GM10266 (cell line): ENCODE measurements at regions not wholly inside any gene's neighbourhood (a gene's known extent, or its start where the extent isn't known, plus 50 kb on each side); places are given as distances from the start of the nearest gene placed in this dataset.

Experiments used
- DNase-seq: peaks from one replicate; pipeline ENCODE4 v3.0.0; 2012; ENCODE audit errors: extremely low spot score
- CTCF ChIP-seq: IDR thresholded peaks from 2 replicates; pipeline ENCODE4 v1.5.1; 2012; ENCODE audit warnings: mild to moderate bottlenecking, low read depth; ENCODE audit not compliant: control insufficient read depth, insufficient read depth; ENCODE audit errors: missing control alignments

GRCh38 chr18:38313831-38314230, 748.2 kb upstream of the CELF4 start:
- no peak for TF ChIP-seq CTCF
- DNase-seq: no peak

GRCh38 chr18:38312532-38312931, 746.9 kb upstream of the CELF4 start:
- TF ChIP-seq CTCF: no peak
- no peak for DNase-seq

GRCh38 chr18:38310936-38311335, 745.3 kb upstream of the CELF4 start:
- DNase-seq: no peak
- no peak for TF ChIP-seq CTCF

GRCh38 chr18:38307914-38308313, 742.3 kb upstream of the CELF4 start:
- no peak for DNase-seq
- TF ChIP-seq CTCF: no peak

- no peak for DNase-seq
- TF ChIP-seq CTCF: no peak
Measured at GRCh38 chr18:38305961-38306360, 740.4 kb upstream of the CELF4 start.

- no peak for DNase-seq
- TF ChIP-seq CTCF: no peak
Measured at GRCh38 chr18:38301621-38302020, 736.0 kb upstream of the CELF4 start.

- TF ChIP-seq CTCF: no peak
- no peak for DNase-seq
Measured at GRCh38 chr18:38297910-38298309, 732.3 kb upstream of the CELF4 start.

GRCh38 chr18:38290229-38290628, 724.6 kb upstream of the CELF4 start:
- no peak for DNase-seq
- no peak for TF ChIP-seq CTCF
